GM18502 (cell line): ENCODE measurements at regions not wholly inside any gene's neighbourhood (a gene's known extent, or its start where the extent isn't known, plus 50 kb on each side); places are given as distances from the start of the nearest gene placed in this dataset.

Experiments used
- ATAC-seq: cut with Tn5 transposase; IDR thresholded peaks from one replicate; pipeline ENCODE4 v1.9.1; 2021; ENCODE audit warnings: mild to moderate bottlenecking; ENCODE audit not compliant: unreplicated experiment, poor library complexity

- ATAC-seq, result no peak
Observed at GRCh38 chr2:173834141-173834540, 131.0 kb downstream of the SP3 start.

DNA sequence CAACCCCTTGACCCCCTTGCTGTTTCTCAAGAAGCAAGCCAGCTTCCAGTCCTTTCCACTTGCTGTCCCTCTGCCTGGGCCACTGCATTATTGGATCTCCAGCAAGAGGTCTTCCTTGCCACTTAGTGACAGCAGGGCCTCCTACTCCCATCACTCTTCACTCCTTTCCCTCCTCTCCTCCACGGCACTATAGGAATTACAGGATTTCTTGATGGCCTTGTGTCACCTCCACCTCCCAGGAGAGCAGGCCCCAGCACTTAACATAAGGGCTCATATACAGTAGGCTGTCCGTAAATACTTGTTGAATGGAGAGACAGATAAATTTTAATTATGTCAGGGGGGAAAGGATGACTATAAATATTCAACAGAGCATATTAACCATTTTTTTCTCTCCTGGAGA lies 129.4 kb downstream of the SP3 start:
- ATAC-seq, result no peak

- no peak for ATAC-seq
Observed at GRCh38 chr2:173841110-173841509, 124.1 kb downstream of the SP3 start.

- ATAC-seq, result no peak
Observed at GRCh38 chr2:173843526-173843925, 121.6 kb downstream of the SP3 start.

DNA sequence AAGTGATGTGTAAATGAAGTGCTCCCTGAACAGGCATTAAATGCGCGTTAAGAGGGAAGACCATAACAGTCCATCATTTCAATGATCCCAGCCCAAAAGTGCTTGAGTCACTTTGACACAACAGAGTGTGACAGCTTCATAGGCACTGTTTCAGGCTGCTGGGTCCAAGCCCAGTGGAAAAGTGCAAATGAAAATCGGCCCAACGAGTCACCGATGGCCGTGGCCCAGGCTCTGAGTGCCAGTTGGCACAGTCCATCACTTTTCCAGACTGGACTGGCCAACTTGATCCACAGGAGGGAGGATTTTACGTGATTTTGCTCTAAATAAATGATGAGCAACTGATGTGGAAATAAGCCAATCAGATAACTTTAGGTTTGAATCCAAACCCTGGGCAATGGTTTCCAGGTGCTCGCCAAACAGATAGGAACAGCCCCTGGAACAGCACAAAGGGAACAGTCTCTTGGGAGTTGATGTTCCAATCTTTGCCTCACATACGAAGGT lies 114.0 kb downstream of the SP3 start:
- no peak for ATAC-seq

- no peak for ATAC-seq
Observed at GRCh38 chr2:173854141-173854540, 111.0 kb downstream of the SP3 start.

- no peak for ATAC-seq
Observed at GRCh38 chr2:173854840-173855239, 110.3 kb downstream of the SP3 start.

DNA sequence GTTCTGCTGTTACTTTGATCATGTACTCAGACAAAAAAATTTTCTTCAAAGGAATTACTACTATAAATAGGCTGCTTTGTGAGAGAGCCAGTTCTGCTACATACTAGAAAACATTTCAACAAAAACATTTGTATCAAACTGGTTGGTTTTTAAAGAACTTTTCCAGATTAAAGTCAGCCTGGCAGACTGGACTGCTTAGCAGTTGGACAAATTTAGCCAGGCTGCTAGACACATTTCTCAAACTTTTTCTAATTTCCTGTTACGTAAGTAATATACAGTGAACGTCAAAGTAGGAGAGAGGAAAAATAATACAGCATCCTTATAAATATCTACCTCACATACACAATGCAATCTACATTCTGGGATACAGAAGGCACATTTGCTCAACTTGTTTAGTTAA lies 109.5 kb downstream of the SP3 start:
- ATAC-seq, result no peak
